ENCODE measurements at regions not wholly inside any gene's neighbourhood (a gene's known extent, or its start where the extent isn't known, plus 50 kb on each side); places are given as distances from the start of the nearest gene placed in this dataset.

- ATAC-seq, result no peak
- 32 to 44% (median 41%) methylated on average over 8 of the region's 8 CpGs for WGBS, 4 donors
- no peak for TF ChIP-seq POLR2A (IDR thresholded peaks at IDR 0.05)
- no peak for TF ChIP-seq CTCF (IDR thresholded peaks at IDR 0.05)
- intact Hi-C loops (cut with DNase I), result no loop called here
- no peaks in the 10 kb centered on the region for H3K36me3 ChIP-seq
- H3K4me1 ChIP-seq, result no peaks in the 10 kb centered on the region
- no peak for DNase-seq
- H3K9me3 ChIP-seq, result peaks cover 0 to 20% (median 0%) of the 10 kb centered on the region in 12 donors
- H3K27ac ChIP-seq, result no peak overlapping the region
- peaks cover 0 to 41% (median 5%) of the 10 kb centered on the region in 9 donors for H3K27me3 ChIP-seq
- H3K4me3 ChIP-seq, result no peak overlapping the region
These were observed 465.9 kb downstream of the NPHP4 start for GRCh38 chr1:5526385-5526750.

- peaks cover 0 to 20% (median 0%) of the 10 kb centered on the region in 12 donors for H3K9me3 ChIP-seq
- no peak for DNase-seq
- ATAC-seq, result no peak
- no peak overlapping the region for H3K27ac ChIP-seq
- TF ChIP-seq CTCF (IDR thresholded peaks at IDR 0.05) (no peak), POLR2A (IDR thresholded peaks at IDR 0.05) (no peak)
- no peak overlapping the region for H3K4me3 ChIP-seq
- intact Hi-C loops (cut with DNase I), result no loop called here
- H3K36me3 ChIP-seq, result no peaks in the 10 kb centered on the region
- no peaks in the 10 kb centered on the region for H3K4me1 ChIP-seq
- WGBS, 4 donors, result 81 to 86% (median 82%) methylated on average over 24 to 27 of the region's 27 CpGs
- H3K27me3 ChIP-seq, result peaks cover 0 to 46% (median 5%) of the 10 kb centered on the region in 9 donors
These were observed 466.4 kb downstream of the NPHP4 start for GRCh38 chr1:5525597-5526384.

- Histone ChIP-seq H3K27ac (no peak overlapping the region), H3K4me1 (no peaks in the 10 kb centered on the region), H3K36me3 (no peaks in the 10 kb centered on the region), H3K27me3 (peaks cover 0 to 45% (median 10%) of the 10 kb centered on the region in 9 donors), H3K9me3 (no peaks in the 10 kb centered on the region), H3K4me3 (no peak overlapping the region)
- intact Hi-C loops (cut with DNase I), result no loop called here
- WGBS, 4 donors, result 34 to 45% (median 37%) methylated on average over 14 of the region's 14 CpGs
- TF ChIP-seq CTCF (IDR thresholded peaks at IDR 0.05), result no peak
- TF ChIP-seq POLR2A (IDR thresholded peaks at IDR 0.05), result no peak
- ATAC-seq (no peak), DNase-seq (no peak)
These were observed 469.6 kb downstream of the NPHP4 start for GRCh38 chr1:5522531-5523145.

GRCh38 chr1:5519366-5520135 lies 472.7 kb downstream of the NPHP4 start:
- H3K4me1 ChIP-seq, result no peaks in the 10 kb centered on the region
- no peak overlapping the region for H3K4me3 ChIP-seq
- H3K27ac ChIP-seq, result no peak overlapping the region
- H3K27me3 ChIP-seq, result peaks cover 0 to 54% (median 6%) of the 10 kb centered on the region in 9 donors
- no peaks in the 10 kb centered on the region for H3K9me3 ChIP-seq
- no peaks in the 10 kb centered on the region for H3K36me3 ChIP-seq
- no peak for ATAC-seq
- DNase-seq, result no peak
- no peak for TF ChIP-seq POLR2A (IDR thresholded peaks at IDR 0.05)
- no peak for TF ChIP-seq CTCF (IDR thresholded peaks at IDR 0.05)
- intact Hi-C loops (cut with DNase I), result loop anchor here in 6 of 10 donors (10.0 kb wide), 4 partner anchors 395 to 1605 kb away; partner anchors contain the start of gene AJAP1 (in 1 of the 6)
- 67 to 76% (median 73%) methylated on average over 9 to 10 of the region's 10 CpGs for WGBS, 4 donors

Measured in heart left ventricle (tissue), 16 donors.